Activated T-helper 17 cell treated with anti-CD3 and anti-CD28 coated beads, Interleukin-2, amount 50 U/mL, for 72 hours (primary cell): ENCODE measurements at regions not wholly inside any gene's neighbourhood (a gene's known extent, or its start where the extent isn't known, plus 50 kb on each side); places are given as distances from the start of the nearest gene placed in this dataset.

Experiments used
- ATAC-seq: fragments of 150-1000 bp; cut with Tn5 transposase; replicated peaks from 2 replicates; pipeline ENCODE4 v1.10.0; 2021; ENCODE audit warnings: mild to moderate bottlenecking, moderate library complexity
- H3K27ac Mint-ChIP-seq: one replicate; pipeline ENCODE4 v1.8.0; 2022; ENCODE audit warnings: mixed read lengths
- H3K27me3 Mint-ChIP-seq: one replicate; pipeline ENCODE4 v1.8.0; 2022; ENCODE audit warnings: mixed read lengths
- H3K36me3 Mint-ChIP-seq: one replicate; pipeline ENCODE4 v1.8.0; 2022; ENCODE audit warnings: low read depth, mild to moderate bottlenecking, mixed read lengths
- H3K4me1 Mint-ChIP-seq: one replicate; pipeline ENCODE4 v1.8.0; 2022; ENCODE audit warnings: mixed read lengths
- H3K4me3 Mint-ChIP-seq: one replicate; pipeline ENCODE4 v1.8.0; 2022; ENCODE audit warnings: mild to moderate bottlenecking, mixed read lengths
- H3K9me3 Mint-ChIP-seq: one replicate; pipeline ENCODE4 v1.8.0; 2022; ENCODE audit warnings: mixed read lengths

DNA sequence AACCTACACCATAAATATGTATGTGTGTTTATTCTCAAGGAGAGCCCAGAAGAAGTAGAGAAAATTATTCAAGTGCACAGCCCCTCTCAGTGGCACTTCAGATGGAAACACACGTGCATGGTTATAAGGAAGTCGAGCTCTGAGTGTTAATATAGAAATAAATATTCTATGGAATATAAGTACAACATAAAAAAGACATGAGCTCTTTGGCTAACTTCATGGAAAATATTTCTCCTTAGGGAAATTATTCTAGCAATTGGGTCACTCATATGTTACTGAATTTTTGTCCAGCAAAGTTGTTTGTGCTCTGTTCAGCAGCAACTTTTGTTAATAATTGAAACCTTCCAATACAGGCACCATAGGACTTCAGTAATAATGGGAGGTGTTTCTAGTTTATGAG lies 939.0 kb downstream of the LRFN5 start:
- H3K27me3 Mint-ChIP-seq = no peaks in the 10 kb centered on the region
- ATAC-seq = no peak
- H3K4me1 Mint-ChIP-seq = no peaks in the 10 kb centered on the region
- no peak overlapping the region for H3K27ac Mint-ChIP-seq
- no peak overlapping the region for H3K4me3 Mint-ChIP-seq
- peaks cover 18% of the 10 kb centered on the region for H3K9me3 Mint-ChIP-seq
- no peaks in the 10 kb centered on the region for H3K36me3 Mint-ChIP-seq

DNA sequence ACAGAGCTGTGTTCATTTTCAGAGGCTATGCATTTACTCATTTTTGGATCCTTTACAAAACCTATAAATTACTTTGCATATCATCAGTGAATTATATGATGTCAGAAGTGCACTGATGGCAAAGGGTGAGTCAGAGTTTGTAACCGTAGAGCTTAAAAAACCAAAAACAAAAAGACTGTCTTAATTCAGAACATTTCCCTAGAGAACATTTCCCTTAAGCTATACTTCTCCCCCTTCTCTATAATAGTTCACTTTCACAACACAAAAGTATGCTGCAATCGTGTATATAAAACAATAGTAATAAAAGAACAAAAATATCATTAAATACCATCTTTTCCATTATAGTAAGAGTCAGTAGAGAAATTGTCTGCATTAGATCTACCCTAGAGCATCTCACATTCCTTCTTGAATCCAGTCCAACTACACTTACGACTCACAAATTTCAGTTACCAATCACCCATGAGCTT lies 934.9 kb downstream of the LRFN5 start:
- no peak overlapping the region for H3K4me3 Mint-ChIP-seq
- no peak overlapping the region for H3K27ac Mint-ChIP-seq
- H3K27me3 Mint-ChIP-seq = no peaks in the 10 kb centered on the region
- H3K36me3 Mint-ChIP-seq = no peaks in the 10 kb centered on the region
- no peaks in the 10 kb centered on the region for H3K4me1 Mint-ChIP-seq
- ATAC-seq = no peak
- peaks cover 11% of the 10 kb centered on the region for H3K9me3 Mint-ChIP-seq

DNA sequence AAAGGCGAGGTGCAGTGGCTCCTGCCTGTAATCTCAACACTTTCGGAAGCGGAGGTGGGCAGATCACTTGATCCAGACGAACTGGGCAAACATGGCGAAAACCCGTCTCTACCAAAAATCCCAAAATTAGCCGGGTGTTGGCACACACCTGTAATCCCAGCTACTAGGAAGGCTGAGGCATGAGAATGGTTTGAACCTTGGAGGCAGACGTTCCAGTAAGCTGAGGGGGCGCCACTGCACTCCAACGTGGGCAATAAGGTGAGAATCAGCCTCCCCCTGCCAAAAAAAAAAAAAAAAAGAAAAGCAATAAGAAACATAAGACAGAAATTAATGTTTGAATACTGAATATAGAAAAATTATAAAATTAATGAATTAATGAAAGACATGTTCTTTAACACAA lies 928.7 kb downstream of the LRFN5 start:
- Mint-ChIP-seq H3K36me3 (no peaks in the 10 kb centered on the region), H3K27ac (no peak overlapping the region), H3K4me3 (no peak overlapping the region), H3K4me1 (no peaks in the 10 kb centered on the region), H3K9me3 (peaks cover 10% of the 10 kb centered on the region), H3K27me3 (no peaks in the 10 kb centered on the region)
- ATAC-seq = no peak

DNA sequence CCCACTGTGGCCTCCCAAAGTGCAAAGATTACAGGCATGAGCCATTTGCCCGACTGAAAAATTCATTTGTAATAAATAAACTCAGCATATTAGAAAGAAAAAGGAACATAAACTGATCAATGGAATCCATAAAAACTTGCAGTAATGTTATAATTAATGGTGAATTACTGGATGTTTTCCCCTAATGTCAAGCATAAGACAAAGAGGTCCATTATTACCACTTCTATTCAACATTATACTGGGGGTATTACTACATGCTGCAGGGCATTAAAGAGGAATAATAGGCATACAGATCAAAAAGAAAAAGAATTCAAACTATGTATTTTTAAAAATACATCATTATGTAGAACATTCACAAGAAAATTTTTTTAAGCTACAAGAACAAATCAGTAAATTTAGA lies 926.8 kb downstream of the LRFN5 start:
- H3K27me3 Mint-ChIP-seq = no peaks in the 10 kb centered on the region
- ATAC-seq = no peak
- no peak overlapping the region for H3K27ac Mint-ChIP-seq
- peaks cover 8% of the 10 kb centered on the region for H3K9me3 Mint-ChIP-seq
- H3K36me3 Mint-ChIP-seq = no peaks in the 10 kb centered on the region
- H3K4me3 Mint-ChIP-seq = no peak overlapping the region
- no peaks in the 10 kb centered on the region for H3K4me1 Mint-ChIP-seq

DNA sequence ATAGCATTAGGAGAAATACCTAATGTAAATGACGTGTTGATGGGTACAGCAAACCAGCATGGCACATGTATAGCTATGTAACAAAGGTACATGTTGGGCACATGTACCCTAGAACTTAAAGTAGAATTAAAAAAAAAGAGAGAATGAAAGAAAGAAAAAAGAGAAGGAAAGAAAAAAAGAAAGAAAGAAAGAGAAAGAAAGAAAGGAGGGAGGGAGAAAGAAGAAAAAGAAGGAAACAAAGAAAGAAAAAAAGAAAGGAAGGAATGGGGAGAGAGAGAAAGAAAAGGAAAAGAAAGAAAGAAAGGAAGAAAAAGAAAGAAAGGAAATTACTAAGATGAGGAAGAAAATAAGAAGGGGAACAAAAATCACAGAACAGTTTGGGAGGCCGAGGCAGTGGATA lies 925.5 kb downstream of the LRFN5 start:
- Mint-ChIP-seq H3K27me3 (no peaks in the 10 kb centered on the region), H3K9me3 (peaks cover 3% of the 10 kb centered on the region), H3K4me3 (no peak overlapping the region), H3K36me3 (no peaks in the 10 kb centered on the region), H3K4me1 (no peaks in the 10 kb centered on the region), H3K27ac (no peak overlapping the region)
- no peak for ATAC-seq

DNA sequence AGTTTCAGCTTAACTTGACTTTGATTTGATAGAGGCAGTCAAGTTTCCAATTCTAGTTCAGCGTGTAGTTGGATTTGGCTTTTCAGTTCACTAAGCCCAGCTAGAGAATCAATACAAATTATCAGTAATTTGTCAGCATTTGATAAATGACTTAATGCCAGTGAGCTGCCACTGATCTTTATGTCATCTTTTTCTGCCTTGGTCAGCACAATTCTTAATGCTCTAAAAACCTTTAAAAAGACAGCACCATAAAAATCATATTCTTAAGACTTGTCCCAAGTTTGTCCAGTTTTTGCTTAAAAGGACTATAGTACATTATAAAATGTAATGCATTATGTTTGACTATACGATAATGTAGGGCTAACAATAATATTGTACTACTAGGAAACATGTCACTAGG lies 920.5 kb downstream of the LRFN5 start:
- Mint-ChIP-seq H3K4me3 (no peak overlapping the region), H3K9me3 (no peaks in the 10 kb centered on the region), H3K36me3 (no peaks in the 10 kb centered on the region), H3K27ac (no peak overlapping the region), H3K27me3 (no peaks in the 10 kb centered on the region), H3K4me1 (no peaks in the 10 kb centered on the region)
- ATAC-seq = no peak

DNA sequence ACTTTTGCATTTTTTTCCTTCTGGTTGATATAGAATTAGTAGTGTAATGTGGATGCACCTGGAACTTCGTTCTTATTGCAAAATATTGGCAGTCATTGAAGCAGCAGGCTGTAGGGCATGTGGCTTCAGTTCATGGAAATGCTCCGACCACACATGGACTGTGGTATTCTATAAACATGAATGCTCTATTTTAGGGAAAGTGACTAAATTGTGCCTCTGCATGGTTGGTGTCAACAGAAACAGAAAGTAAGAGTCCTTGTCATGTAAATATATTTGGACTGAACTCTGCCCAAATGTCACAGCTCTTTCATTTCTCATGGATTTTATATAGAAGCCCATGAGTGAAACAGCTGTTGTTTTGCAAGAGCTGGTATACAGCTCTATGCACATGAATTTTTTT lies 917.0 kb downstream of the LRFN5 start:
- H3K4me3 Mint-ChIP-seq = no peak overlapping the region
- ATAC-seq = no peak
- no peaks in the 10 kb centered on the region for H3K4me1 Mint-ChIP-seq
- peaks cover 5% of the 10 kb centered on the region for H3K9me3 Mint-ChIP-seq
- H3K27ac Mint-ChIP-seq = no peak overlapping the region
- H3K36me3 Mint-ChIP-seq = no peaks in the 10 kb centered on the region
- H3K27me3 Mint-ChIP-seq = no peaks in the 10 kb centered on the region

DNA sequence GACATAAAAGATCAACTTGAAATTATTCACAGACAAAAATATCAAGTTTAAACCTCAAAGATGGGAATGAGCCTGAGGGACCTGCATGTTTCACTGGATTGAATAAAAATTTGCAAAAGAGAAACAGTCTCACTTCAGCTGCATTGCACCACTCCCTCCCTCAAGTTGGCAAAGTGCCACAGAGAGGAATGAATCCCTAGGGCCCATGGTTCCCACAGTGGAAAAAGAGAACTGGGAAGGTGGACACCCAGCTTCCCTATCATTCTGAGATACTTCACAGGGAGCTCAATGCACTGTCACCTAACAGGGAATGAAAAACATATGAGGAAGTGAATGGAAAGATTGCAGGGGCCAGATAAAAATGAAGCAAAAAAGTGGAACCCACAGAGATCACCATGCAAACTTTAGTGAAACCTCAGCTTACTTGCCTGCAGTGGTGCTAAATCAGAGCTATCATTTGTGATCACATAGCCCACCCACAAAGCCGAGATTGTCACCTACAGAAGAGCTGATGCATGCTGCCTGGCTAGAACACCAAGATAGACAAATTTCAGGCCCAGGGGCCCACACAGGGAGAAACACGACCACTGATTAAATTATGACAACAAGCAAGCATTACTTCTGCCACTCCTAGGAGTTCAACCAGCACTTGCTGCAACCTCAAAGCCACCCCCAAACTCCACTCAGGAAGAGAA lies 911.3 kb downstream of the LRFN5 start:
- Mint-ChIP-seq H3K4me3 (no peak overlapping the region), H3K27me3 (no peaks in the 10 kb centered on the region)

DNA sequence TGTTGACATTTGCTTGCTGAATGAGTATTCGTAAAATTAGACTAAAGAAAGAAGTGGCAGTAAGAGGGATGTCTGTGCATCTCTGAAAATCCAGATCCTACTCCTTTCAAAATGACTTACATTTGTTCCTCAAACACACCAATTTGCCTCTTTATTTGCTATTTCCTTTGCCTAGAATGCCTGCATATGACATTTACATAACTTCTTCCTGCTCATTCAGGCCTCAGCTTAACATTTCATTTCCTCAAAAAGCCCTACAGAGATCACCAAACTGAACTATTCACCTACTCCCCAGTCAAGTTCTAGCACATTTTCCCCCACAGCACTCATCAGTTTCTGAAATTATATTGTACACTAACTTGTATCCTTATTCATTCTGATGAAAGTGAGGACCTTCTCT lies 907.2 kb downstream of the LRFN5 start:
- peaks cover 20% of the 10 kb centered on the region for H3K9me3 Mint-ChIP-seq
- no peak overlapping the region for H3K4me3 Mint-ChIP-seq
- H3K36me3 Mint-ChIP-seq = no peaks in the 10 kb centered on the region
- no peak for ATAC-seq
- H3K27me3 Mint-ChIP-seq = no peaks in the 10 kb centered on the region
- no peaks in the 10 kb centered on the region for H3K4me1 Mint-ChIP-seq
- H3K27ac Mint-ChIP-seq = no peak overlapping the region

More for the DNA sequence above, 911.3 kb downstream of the LRFN5 start:
- peaks cover 24% of the 10 kb centered on the region for H3K9me3 Mint-ChIP-seq
- no peaks in the 10 kb centered on the region for H3K36me3 Mint-ChIP-seq
- ATAC-seq = no peak
- H3K4me1 Mint-ChIP-seq = no peaks in the 10 kb centered on the region
- no peak overlapping the region for H3K27ac Mint-ChIP-seq

DNA sequence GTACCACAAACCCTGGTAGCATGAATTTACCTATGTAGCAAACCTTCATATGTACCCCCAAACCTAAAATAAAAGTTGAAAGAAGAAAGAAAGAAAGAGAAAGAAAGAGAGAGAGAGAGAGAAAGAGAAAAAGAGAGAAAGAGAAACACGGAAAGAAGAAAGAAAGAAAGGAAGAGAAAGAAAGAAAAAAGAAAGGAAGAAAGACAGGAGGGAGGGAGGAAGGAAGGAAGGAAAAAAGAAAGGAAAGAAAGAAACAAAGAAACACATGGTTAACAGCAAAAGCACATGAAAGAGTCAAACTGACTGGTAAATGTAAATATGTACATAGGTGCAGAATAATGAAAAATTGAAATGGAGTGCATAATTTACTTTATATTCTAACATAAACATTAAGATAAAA lies 903.4 kb downstream of the LRFN5 start:
- H3K9me3 Mint-ChIP-seq = peaks cover 18% of the 10 kb centered on the region
- no peaks in the 10 kb centered on the region for H3K36me3 Mint-ChIP-seq
- H3K27me3 Mint-ChIP-seq = no peaks in the 10 kb centered on the region
- ATAC-seq = no peak
- no peaks in the 10 kb centered on the region for H3K4me1 Mint-ChIP-seq
- no peak overlapping the region for H3K4me3 Mint-ChIP-seq
- H3K27ac Mint-ChIP-seq = no peak overlapping the region

DNA sequence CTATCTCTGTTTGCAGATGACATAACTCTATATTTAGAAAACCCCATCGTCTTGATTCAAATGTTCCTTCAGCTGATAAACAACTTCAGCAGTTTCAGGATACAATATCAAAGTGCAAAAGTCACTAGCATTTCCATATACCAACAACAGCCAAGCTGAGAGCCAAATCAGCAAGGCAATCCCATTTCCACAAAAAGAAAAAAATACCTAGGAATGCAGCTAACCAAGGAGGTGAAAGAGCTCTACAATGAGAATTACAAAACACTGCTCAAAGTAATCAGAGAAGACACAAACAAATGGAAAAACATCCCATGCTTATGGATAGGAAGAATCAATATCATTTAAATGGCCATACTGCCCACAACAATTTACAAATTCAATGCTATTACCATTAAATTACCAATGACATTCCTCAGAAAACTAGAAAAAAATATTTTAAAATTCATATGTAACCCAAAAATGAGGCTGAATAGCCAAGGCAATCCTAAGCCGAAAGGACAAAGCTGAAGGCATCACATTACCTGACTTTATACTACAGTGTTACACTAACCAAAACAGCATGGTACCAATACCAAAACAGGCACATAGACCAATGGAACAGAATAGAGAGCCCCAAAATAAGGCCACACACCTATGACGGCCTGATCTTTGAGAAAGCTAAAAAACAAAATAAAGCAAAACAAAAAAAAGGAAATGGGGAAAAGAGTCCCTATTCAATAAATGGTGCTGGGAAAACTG lies 901.7 kb downstream of the LRFN5 start:
- Mint-ChIP-seq H3K4me3 (no peak overlapping the region), H3K4me1 (no peaks in the 10 kb centered on the region), H3K27ac (no peak overlapping the region), H3K9me3 (peaks cover 10% of the 10 kb centered on the region), H3K27me3 (no peaks in the 10 kb centered on the region), H3K36me3 (no peaks in the 10 kb centered on the region)
- ATAC-seq = no peak

DNA sequence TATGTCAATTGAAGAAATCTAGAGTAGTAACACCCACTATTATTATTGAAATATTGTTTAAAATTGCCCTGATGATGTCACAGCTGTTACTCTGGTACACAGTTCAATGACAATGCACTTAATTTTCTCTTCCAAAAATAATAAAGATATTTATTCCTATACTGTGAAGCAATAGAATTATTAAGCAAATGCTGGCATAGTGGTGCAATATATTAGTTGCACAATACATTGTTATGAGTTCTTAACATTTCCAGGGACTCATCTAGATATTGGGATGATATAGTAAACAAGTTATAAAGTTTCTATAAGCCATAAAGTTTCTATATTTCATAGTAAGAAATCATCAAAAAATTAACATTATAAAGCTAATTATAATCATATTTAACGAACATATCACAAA lies 897.8 kb downstream of the LRFN5 start:
- Mint-ChIP-seq H3K27ac (no peak overlapping the region), H3K4me1 (no peaks in the 10 kb centered on the region), H3K4me3 (no peak overlapping the region), H3K36me3 (no peaks in the 10 kb centered on the region), H3K9me3 (peaks cover 10% of the 10 kb centered on the region), H3K27me3 (no peaks in the 10 kb centered on the region)
- ATAC-seq = no peak

DNA sequence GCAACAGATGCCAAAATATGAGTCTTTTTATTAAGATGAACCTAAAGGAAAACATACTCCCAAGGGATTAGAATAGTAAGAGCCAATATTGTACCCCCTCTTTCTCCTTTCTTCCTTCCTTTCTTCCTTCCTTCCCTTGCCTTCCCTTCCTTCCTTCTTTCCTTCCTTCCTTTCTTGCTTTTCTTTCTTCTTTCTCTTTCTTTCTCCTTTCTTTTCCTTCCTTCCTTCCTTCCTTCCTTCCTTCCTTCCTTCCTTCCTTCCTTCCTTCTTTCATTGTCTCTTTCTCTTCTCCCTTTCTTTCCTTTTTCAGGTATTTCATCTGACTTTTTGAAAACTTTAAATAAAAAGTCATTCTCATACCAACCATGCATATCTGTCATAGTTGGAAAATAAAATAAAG lies 892.5 kb downstream of the LRFN5 start:
- Mint-ChIP-seq H3K27ac (no peak overlapping the region), H3K4me1 (no peaks in the 10 kb centered on the region), H3K27me3 (no peaks in the 10 kb centered on the region), H3K4me3 (no peak overlapping the region), H3K36me3 (no peaks in the 10 kb centered on the region), H3K9me3 (no peaks in the 10 kb centered on the region)
- ATAC-seq = no peak

DNA sequence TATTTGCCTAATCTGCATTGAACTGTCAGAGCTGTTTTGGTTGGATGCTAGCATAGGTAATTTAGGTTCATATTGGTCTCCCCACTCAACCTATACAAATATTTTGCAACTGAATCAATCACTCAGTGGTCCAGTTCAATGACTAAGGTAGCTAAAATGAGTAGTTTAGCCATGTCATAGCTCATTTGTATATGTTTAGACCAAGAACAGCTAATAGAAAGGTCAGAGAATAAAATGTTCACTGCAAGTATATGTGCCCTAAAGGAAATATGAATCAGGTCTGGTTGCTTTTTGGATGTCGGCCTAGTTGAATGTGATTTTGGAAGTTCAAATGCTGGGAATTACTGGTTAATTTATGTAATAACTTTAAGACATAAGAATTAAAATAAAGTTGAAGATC lies 883.9 kb downstream of the LRFN5 start:
- Mint-ChIP-seq H3K36me3 (no peaks in the 10 kb centered on the region), H3K4me1 (no peaks in the 10 kb centered on the region), H3K4me3 (no peak overlapping the region), H3K27me3 (no peaks in the 10 kb centered on the region), H3K9me3 (no peaks in the 10 kb centered on the region), H3K27ac (no peak overlapping the region)
- no peak for ATAC-seq

DNA sequence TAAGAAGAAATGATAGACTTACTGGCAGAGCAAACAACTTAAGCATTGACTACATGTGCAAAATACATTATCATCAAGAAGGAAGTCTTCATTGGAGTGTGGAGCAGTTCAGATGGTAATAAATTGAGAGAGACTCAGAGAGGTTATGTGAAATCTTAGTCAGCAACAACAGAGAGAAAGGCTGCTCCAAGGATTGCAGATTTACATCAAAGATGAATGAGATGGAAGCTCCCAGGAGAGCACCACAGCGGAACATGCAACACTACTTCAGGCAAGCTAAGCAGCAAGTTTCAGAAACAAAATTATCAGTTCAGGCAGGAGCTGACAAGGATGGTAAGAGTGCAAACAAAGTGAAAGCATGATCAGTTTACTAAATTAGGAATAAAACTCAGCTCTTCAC lies 882.3 kb downstream of the LRFN5 start:
- ATAC-seq = no peak
- Mint-ChIP-seq H3K27ac (no peak overlapping the region), H3K27me3 (no peaks in the 10 kb centered on the region), H3K9me3 (no peaks in the 10 kb centered on the region), H3K4me1 (no peaks in the 10 kb centered on the region), H3K4me3 (no peak overlapping the region), H3K36me3 (no peaks in the 10 kb centered on the region)
